WI38 (cell line): ENCODE measurements at regions not wholly inside any gene's neighbourhood (a gene's known extent, or its start where the extent isn't known, plus 50 kb on each side); places are given as distances from the start of the nearest gene placed in this dataset.
A peak's percentile ranks its signal among the peaks of the same experiment; 100 is the strongest.

Source experiments
- H3K4me3 ChIP-seq: 2 replicates; pipeline ENCODE4 v1.5.1; 2011; ENCODE audit warnings: low read depth, mild to moderate bottlenecking, control low read depth, low read length
- CTCF ChIP-seq: IDR thresholded peaks from 2 replicates; pipeline ENCODE4 v1.5.1; 2012; ENCODE audit warnings: low read depth, mild to moderate bottlenecking, control low read depth, low read length

DNA sequence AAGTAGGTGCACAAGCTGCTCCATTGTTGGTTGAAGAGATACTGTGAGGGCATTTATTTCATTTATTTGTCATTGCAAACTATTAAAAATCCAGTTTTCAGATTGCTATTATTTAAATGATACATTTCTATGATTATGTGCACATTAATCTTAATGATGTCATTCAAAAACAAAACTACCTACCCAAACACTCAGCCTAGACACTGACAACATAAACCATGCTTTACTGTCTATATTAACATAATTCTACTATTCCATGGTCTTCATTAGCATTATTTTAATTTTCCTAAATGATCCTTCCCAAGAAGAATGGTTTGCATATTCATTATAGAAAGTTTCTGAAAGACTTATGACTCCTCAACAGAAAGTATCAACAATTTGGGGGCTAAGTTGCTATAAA is 813.0 kb upstream of the SLITRK5 start:
- no peak for TF ChIP-seq CTCF
- no peak overlapping the region for H3K4me3 ChIP-seq

DNA sequence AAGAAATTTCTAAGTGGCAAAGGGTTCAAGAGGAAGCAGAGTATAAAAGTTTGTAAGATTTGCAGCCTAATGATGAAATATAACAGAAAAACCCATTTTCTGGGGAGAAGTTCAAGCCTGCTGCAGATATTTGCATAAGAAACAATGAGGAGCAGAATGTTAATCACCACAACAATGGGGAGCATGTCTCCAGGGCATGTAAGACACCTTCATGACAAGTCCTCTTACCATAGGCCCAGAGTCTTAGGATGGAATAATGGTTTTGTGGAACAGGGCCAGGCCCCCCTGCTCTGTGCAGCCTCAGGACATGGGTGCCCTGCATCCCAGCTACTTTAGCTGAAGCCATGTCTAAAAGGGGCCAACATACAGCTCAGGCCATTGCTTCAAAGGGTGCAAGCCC is 809.0 kb upstream of the SLITRK5 start:
- no peak for TF ChIP-seq CTCF
- no peak overlapping the region for H3K4me3 ChIP-seq

- no peak overlapping the region for H3K4me3 ChIP-seq
- TF ChIP-seq CTCF, result no peak
These were observed 806.8 kb upstream of the SLITRK5 start for GRCh38 chr13:86864376-86864775.

GRCh38 chr13:86870444-86870843 is 800.7 kb upstream of the SLITRK5 start:
- no peak overlapping the region for H3K4me3 ChIP-seq
- peak; percentile 22; the same call in 1 of the 2 replicates for TF ChIP-seq CTCF

DNA sequence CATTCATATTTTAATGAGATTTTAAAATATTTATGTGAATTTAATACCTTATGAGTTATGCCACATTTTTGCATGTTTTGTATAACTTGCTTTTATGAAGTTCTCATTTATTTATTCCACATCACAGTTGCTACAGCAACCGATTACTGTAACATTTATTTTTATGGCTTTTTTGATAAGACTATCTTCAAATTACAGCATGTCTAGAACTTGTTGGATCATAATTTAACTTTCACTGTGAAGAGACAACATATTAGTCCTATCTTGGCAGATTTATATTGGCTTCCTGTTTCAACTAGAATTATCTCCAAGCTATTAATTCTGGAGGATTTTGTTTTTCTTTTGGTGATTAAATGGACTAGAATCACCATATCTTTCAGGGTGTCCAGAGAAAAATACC is 793.7 kb upstream of the SLITRK5 start:
- TF ChIP-seq CTCF, result no peak

GRCh38 chr13:86878781-86879180 is 792.4 kb upstream of the SLITRK5 start:
- H3K4me3 ChIP-seq, result no peak overlapping the region
- TF ChIP-seq CTCF, result no peak

More for the DNA sequence above, 793.7 kb upstream of the SLITRK5 start:
- H3K4me3 ChIP-seq, result no peak overlapping the region

GRCh38 chr13:86881390-86881789 is 789.8 kb upstream of the SLITRK5 start:
- no peak overlapping the region for H3K4me3 ChIP-seq
- no peak for TF ChIP-seq CTCF
